CD14-positive monocyte (primary cell): ENCODE measurements at regions not wholly inside any gene's neighbourhood (a gene's known extent, or its start where the extent isn't known, plus 50 kb on each side); places are given as distances from the start of the nearest gene placed in this dataset.

Experiments
- DNase-seq, 3 donors: peaks; one replicate each; pipeline ENCODE4 v3.0.0-alpha.2; 2011 to 2022
- H2AFZ ChIP-seq: 2 replicates; pipeline ENCODE4 v1.6.0; 2012; ENCODE audit warnings: mild to moderate bottlenecking, low read depth, low read length, inconsistent platforms; ENCODE audit not compliant: insufficient read depth, poor library complexity, severe bottlenecking
- H3K27ac ChIP-seq, 2 donors: 1 replicate in 1 of 2; 2 replicates in 1 of 2; pipeline ENCODE4 v1.5.1; 2012 to 2013; ENCODE audit warnings: low read length in 2 of 2, control low read depth in 1 of 2, inconsistent platforms in 1 of 2, low read depth in 1 of 2, mild to moderate bottlenecking in 1 of 2
- H3K27me3 ChIP-seq, 2 donors: one replicate each; pipeline versions ENCODE4 v1.6.0 to v1.6.1; 2011 to 2013; ENCODE audit warnings: low read length in 2 of 2; ENCODE audit not compliant: control insufficient read depth in 2 of 2, insufficient read depth in 2 of 2
- H3K36me3 ChIP-seq, 2 donors: replicated peaks in 1 of 2; 1 replicate in 1 of 2; 2 replicates in 1 of 2; pipeline versions ENCODE4 v1.5.1 to v1.6.1; 2012 to 2013; ENCODE audit warnings: low read length in 2 of 2, control low read depth in 1 of 2, inconsistent platforms in 1 of 2, mild to moderate bottlenecking in 1 of 2; ENCODE audit not compliant: insufficient read depth in 2 of 2, control insufficient read depth in 1 of 2
- H3K4me1 ChIP-seq, 2 donors: 1 replicate in 1 of 2; 2 replicates in 1 of 2; pipeline versions ENCODE4 v1.5.1 to v1.6.1; 2012 to 2013; ENCODE audit warnings: low read length in 2 of 2, control low read depth in 1 of 2, inconsistent platforms in 1 of 2, mild to moderate bottlenecking in 1 of 2, moderate library complexity in 1 of 2; ENCODE audit not compliant: insufficient read depth in 2 of 2, control insufficient read depth in 1 of 2
- H3K4me2 ChIP-seq: replicated peaks from 2 replicates; pipeline ENCODE3; 2012; ENCODE audit warnings: low read length, moderate library complexity, mild to moderate bottlenecking; ENCODE audit not compliant: poor library complexity, severe bottlenecking; ENCODE audit errors: extremely low read depth
- H3K4me3 ChIP-seq, 3 experiments: fragments of 200-600 bp in 1 of 3; sonication (generic) in 1 of 3; replicated peaks in 1 of 3; 1 replicate in 2 of 3; 2 replicates in 1 of 3; pipeline ENCODE4 v1.5.1; 2011 to 2013; ENCODE audit warnings: low read length in 3 of 3, mild to moderate bottlenecking in 3 of 3, control low read depth in 2 of 3, low read depth in 2 of 3, inconsistent platforms in 1 of 3, moderate library complexity in 1 of 3
- H3K79me2 ChIP-seq: 2 replicates; pipeline ENCODE4 v1.6.0; 2012; ENCODE audit warnings: mild to moderate bottlenecking, control low read depth, inconsistent platforms, low read length, moderate library complexity; ENCODE audit not compliant: insufficient read depth
- H3K9ac ChIP-seq: 2 replicates; pipeline ENCODE4 v1.6.0; 2017; ENCODE audit warnings: low read length, mild to moderate bottlenecking; ENCODE audit not compliant: insufficient read depth, poor library complexity, severe bottlenecking
- H3K9me3 ChIP-seq, 2 donors: replicated peaks in 1 of 2; 1 replicate in 1 of 2; 2 replicates in 1 of 2; pipeline versions ENCODE4 v1.5.1 to v1.6.1; 2012 to 2013; ENCODE audit warnings: low read length in 2 of 2, control low read depth in 1 of 2; ENCODE audit not compliant: control insufficient read depth in 1 of 2, insufficient read depth in 1 of 2
- H4K20me1 ChIP-seq: 2 replicates; pipeline ENCODE4 v1.6.0; 2012; ENCODE audit warnings: mild to moderate bottlenecking, low read length, control low read depth, moderate library complexity; ENCODE audit not compliant: insufficient read depth
- H3K27ac Mint-ChIP-seq, 7 donors: one replicate each; pipeline ENCODE4 v1.8.0; 2020; ENCODE audit warnings: mild to moderate bottlenecking in 7 of 7, mixed read lengths in 7 of 7, moderate library complexity in 6 of 7, inconsistent platforms in 2 of 7
- H3K27me3 Mint-ChIP-seq, 3 donors: one replicate each; pipeline ENCODE4 v1.8.0; 2021 to 2022; ENCODE audit warnings: low read depth in 3 of 3, mild to moderate bottlenecking in 3 of 3, mixed read lengths in 3 of 3, moderate library complexity in 3 of 3, inconsistent platforms in 1 of 3
- H3K36me3 Mint-ChIP-seq, 2 donors: one replicate each; pipeline ENCODE4 v1.8.0; 2020; ENCODE audit warnings: mixed read lengths in 2 of 2, inconsistent platforms in 1 of 2, mild to moderate bottlenecking in 1 of 2
- H3K4me1 Mint-ChIP-seq: one replicate; pipeline ENCODE4 v1.8.0; 2020; ENCODE audit warnings: mild to moderate bottlenecking, mixed read lengths
- H3K4me3 Mint-ChIP-seq, 2 donors: one replicate each; pipeline ENCODE4 v1.8.0; 2020; ENCODE audit warnings: mild to moderate bottlenecking in 2 of 2, mixed read lengths in 2 of 2, moderate library complexity in 1 of 2
- H3K9me3 Mint-ChIP-seq, 7 donors: one replicate each; pipeline ENCODE4 v1.8.0; 2020 to 2022; ENCODE audit warnings: mixed read lengths in 7 of 7, mild to moderate bottlenecking in 6 of 7, moderate library complexity in 6 of 7, inconsistent platforms in 2 of 7
- CTCF ChIP-seq: fragments of 200-600 bp; IDR thresholded peaks from one replicate; pipeline ENCODE4 v1.8.0; 2022; ENCODE audit warnings: antibody characterized with exemption, mild to moderate bottlenecking
- whole genome bisulfite sequencing: methylation state at CpG from one replicate; pipeline ENCODE4 v1.1.5; 2013; ENCODE audit warnings: missing lambda C conversion rate; ENCODE audit not compliant: insufficient coverage; 5-methylcytosine and 5-hydroxymethylcytosine counted together
- intact Hi-C, 2 donors: fragments of 100-400 bp; cut with micrococcal nuclease; formaldehyde crosslinking; loops; one replicate each; pipeline versions ENCODE4 v1.15.0 to v1.15.1; 2023

- peaks cover 8% of the 10 kb centered on the region for H3K4me1 Mint-ChIP-seq
- DNase-seq, result no peak
- H3K4me1 ChIP-seq, result no peaks in the 10 kb centered on the region
- peaks cover 0 to 3% (median 0%) of the 10 kb centered on the region in 3 donors for H3K27me3 Mint-ChIP-seq
- WGBS, result 99% methylated on average over 4 of the region's 6 CpGs
- no peak overlapping the region for H3K4me2 ChIP-seq
- no peaks in the 10 kb centered on the region for H3K36me3 Mint-ChIP-seq
- H3K4me3 Mint-ChIP-seq, result no peak overlapping the region
- no peak overlapping the region for H3K27ac Mint-ChIP-seq
- H4K20me1 ChIP-seq, result no peaks in the 10 kb centered on the region
- intact Hi-C loops, result no loop called here
- H3K27me3 ChIP-seq, result no peaks in the 10 kb centered on the region
- H3K9me3 Mint-ChIP-seq, result peaks cover 0 to 2% (median 0%) of the 10 kb centered on the region in 7 donors
- no peaks in the 10 kb centered on the region for H3K36me3 ChIP-seq
- no peaks in the 10 kb centered on the region for H3K79me2 ChIP-seq
- no peak overlapping the region for H3K27ac ChIP-seq
- no peak overlapping the region for H3K9ac ChIP-seq
- no peak overlapping the region for H3K4me3 ChIP-seq
- no peak overlapping the region for H2AFZ ChIP-seq
- TF ChIP-seq CTCF, result no peak
- H3K9me3 ChIP-seq, result no peaks in the 10 kb centered on the region
Observed at GRCh38 chr2:60252581-60253150, 300.8 kb downstream of the BCL11A start.

- peaks cover 0 to 3% (median 0%) of the 10 kb centered on the region in 3 donors for H3K27me3 Mint-ChIP-seq
Observed at GRCh38 chr2:60251247-60251646, 302.2 kb downstream of the BCL11A start.

More at GRCh38 chr2:60251247-60251646, 302.2 kb downstream of the BCL11A start:
- no peak for DNase-seq
- Histone ChIP-seq H3K27ac (no peak overlapping the region), H3K9ac (no peak overlapping the region), H3K4me3 (no peak overlapping the region), H3K4me2 (no peak overlapping the region), H3K4me1 (no peaks in the 10 kb centered on the region), H4K20me1 (no peaks in the 10 kb centered on the region), H3K36me3 (no peaks in the 10 kb centered on the region), H3K9me3 (no peaks in the 10 kb centered on the region), H3K27me3 (no peaks in the 10 kb centered on the region), H3K79me2 (no peaks in the 10 kb centered on the region), H2AFZ (no peak overlapping the region)
- Mint-ChIP-seq H3K4me3 (no peak overlapping the region), H3K9me3 (peaks cover 0 to 2% (median 0%) of the 10 kb centered on the region in 7 donors), H3K27ac (no peak overlapping the region), H3K36me3 (no peaks in the 10 kb centered on the region), H3K4me1 (peaks cover 12% of the 10 kb centered on the region)
- no peak for TF ChIP-seq CTCF
- intact Hi-C loops, result no loop called here
